SJCRH30 (cell line): ENCODE measurements at regions not wholly inside any gene's neighbourhood (a gene's known extent, or its start where the extent isn't known, plus 50 kb on each side); places are given as distances from the start of the nearest gene placed in this dataset.
"Not testable (repeated sequence)": the region's sequence is repeated elsewhere in the genome, so short reads cannot be mapped to it uniquely, and the experiment has no call there.

ENCODE experiments used
- DNase-seq, 2 experiments: peaks; one replicate each; pipeline ENCODE4 v3.0.0-alpha.2; 2015 to 2020
- H3K27ac ChIP-seq: fragments of 250-450 bp; sonication (Bioruptor Pico); 2 replicates; pipeline ENCODE4 v1.5.1; 2020; ENCODE audit warnings: mild to moderate bottlenecking, moderate library complexity
- H3K27me3 ChIP-seq: fragments of 250-450 bp; sonication (Bioruptor Pico); 2 replicates; pipeline ENCODE4 v1.5.1; 2020; ENCODE audit warnings: mild to moderate bottlenecking, moderate library complexity
- H3K36me3 ChIP-seq: fragments of 250-450 bp; sonication (Bioruptor Pico); 2 replicates; pipeline ENCODE4 v1.5.1; 2020; ENCODE audit warnings: mild to moderate bottlenecking, moderate library complexity
- H3K4me1 ChIP-seq: fragments of 250-450 bp; sonication (Bioruptor Pico); 2 replicates; pipeline ENCODE4 v1.5.1; 2020; ENCODE audit warnings: mild to moderate bottlenecking, moderate library complexity
- H3K4me3 ChIP-seq: fragments of 250-450 bp; sonication (Bioruptor Pico); 2 replicates; pipeline ENCODE4 v1.5.1; 2020; ENCODE audit warnings: mild to moderate bottlenecking, moderate library complexity
- H3K9me3 ChIP-seq: fragments of 250-450 bp; sonication (Bioruptor Pico); replicated peaks from 2 replicates; pipeline ENCODE4 v1.5.1; 2020; ENCODE audit warnings: mild to moderate bottlenecking, moderate library complexity

DNA sequence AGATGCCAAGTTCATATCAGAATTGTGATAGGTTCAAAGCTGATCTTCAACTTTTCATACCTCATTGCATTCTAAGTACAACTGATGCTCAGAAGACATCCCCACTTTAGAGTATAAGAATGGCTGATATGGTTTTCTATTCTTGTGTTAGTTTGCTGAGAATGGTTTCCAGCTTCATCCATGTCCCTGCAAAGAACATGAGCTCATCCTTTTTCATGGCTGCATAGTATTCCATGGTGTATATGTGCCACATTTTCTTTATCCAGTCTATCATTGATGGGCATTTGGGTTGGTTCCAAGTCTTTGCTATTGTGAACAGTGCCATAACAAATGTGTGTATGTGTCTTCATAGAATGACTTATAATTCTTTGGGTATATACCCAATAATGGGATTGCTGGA, 184.5 kb upstream of the RBM19 start:
- H3K27ac ChIP-seq: not testable (repeated sequence)

GRCh38 chr12:114141921-114142564, 175.9 kb upstream of the RBM19 start:
- H3K4me1 ChIP-seq: no peaks in the 10 kb centered on the region
- no peak for DNase-seq
- H3K27ac ChIP-seq: no peak overlapping the region
- H3K36me3 ChIP-seq: no peaks in the 10 kb centered on the region
- H3K27me3 ChIP-seq: no peaks in the 10 kb centered on the region
- H3K9me3 ChIP-seq: no peaks in the 10 kb centered on the region
- H3K4me3 ChIP-seq: no peak overlapping the region

More for the DNA sequence above, 184.5 kb upstream of the RBM19 start:
- DNase-seq, H3K36me3 ChIP-seq, H3K4me1 ChIP-seq, H3K4me3 ChIP-seq, H3K27me3 ChIP-seq, H3K9me3 ChIP-seq: not testable (repeated sequence)

- no peaks in the 10 kb centered on the region for H3K9me3 ChIP-seq
Observed at GRCh38 chr12:114140576-114140975, 174.5 kb upstream of the RBM19 start.

DNA sequence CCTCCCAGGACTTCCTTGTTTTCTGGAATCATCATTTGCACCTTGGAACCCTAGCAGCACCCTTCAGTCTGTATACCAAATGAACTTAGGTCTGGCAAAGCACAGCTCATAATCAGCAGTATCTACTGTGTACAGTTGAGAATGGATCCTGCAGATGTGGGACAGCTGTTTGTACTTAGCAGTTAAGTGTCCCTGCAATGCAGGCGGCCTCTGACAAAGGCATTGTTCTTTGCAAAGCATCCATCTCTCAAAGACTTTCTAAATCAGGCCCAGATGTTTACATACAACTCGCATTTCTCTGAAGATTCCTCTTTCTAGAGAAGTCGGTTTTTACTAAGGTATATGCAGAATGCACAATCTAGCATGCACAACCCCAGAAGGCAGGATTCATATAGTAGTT, 170.5 kb upstream of the RBM19 start:
- no peak overlapping the region for H3K27ac ChIP-seq
- no peak for DNase-seq
- H3K4me1 ChIP-seq: no peaks in the 10 kb centered on the region
- H3K9me3 ChIP-seq: no peaks in the 10 kb centered on the region
- H3K36me3 ChIP-seq: no peaks in the 10 kb centered on the region
- H3K27me3 ChIP-seq: no peaks in the 10 kb centered on the region
- H3K4me3 ChIP-seq: no peak overlapping the region

More at GRCh38 chr12:114140576-114140975, 174.5 kb upstream of the RBM19 start:
- peak in 1 of 2 experiments; percentile 4 for DNase-seq
- H3K4me3 ChIP-seq: no peak overlapping the region
- no peak overlapping the region for H3K27ac ChIP-seq
- H3K27me3 ChIP-seq: no peaks in the 10 kb centered on the region
- no peaks in the 10 kb centered on the region for H3K4me1 ChIP-seq
- H3K36me3 ChIP-seq: no peaks in the 10 kb centered on the region

DNA sequence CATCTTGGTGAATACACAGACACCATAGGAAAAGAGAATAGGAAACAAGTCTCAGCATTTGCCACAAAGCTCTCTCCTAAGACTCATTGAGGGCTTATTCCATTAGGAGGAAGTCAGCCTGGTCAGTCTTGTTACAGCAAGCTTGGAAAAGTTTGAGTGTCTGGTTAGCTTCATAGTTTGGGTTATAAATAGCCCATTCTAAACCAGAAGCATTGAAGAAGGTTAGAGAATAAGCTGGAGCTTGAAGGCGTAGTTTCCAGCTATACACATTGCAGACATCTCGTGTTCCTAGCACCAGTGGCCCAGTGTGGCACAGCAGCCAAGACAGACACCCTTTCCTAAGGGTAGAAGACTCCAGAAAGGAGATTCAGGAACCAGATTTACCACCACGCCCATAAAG, 168.8 kb upstream of the RBM19 start:
- H3K36me3 ChIP-seq: no peaks in the 10 kb centered on the region
- no peak overlapping the region for H3K27ac ChIP-seq
- H3K27me3 ChIP-seq: no peaks in the 10 kb centered on the region
- H3K4me3 ChIP-seq: no peak overlapping the region
- no peak for DNase-seq
- no peaks in the 10 kb centered on the region for H3K4me1 ChIP-seq
- H3K9me3 ChIP-seq: no peaks in the 10 kb centered on the region

DNA sequence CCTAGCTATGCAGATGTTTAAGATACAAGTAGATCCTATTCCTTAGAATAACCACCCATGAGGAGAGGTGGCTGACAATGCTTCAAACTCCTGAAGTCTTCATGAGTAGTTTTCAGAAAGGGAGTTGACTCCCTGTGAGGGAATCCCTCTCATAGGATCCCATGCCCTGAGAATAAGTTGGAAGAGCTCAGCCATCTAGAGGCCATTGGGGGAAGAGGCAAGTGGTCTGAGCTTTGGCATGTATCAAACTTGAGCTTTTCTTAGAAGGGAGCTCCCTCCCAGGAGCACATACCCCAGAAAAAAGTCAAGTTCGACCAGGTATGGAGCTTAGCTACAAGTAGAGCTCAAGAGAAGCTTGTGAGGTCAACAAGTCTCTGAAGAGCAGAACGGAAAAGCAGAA, 165.7 kb upstream of the RBM19 start:
- Histone ChIP-seq H3K9me3 (no peaks in the 10 kb centered on the region), H3K36me3 (no peaks in the 10 kb centered on the region), H3K27me3 (no peaks in the 10 kb centered on the region), H3K4me1 (no peaks in the 10 kb centered on the region), H3K4me3 (no peak overlapping the region), H3K27ac (no peak overlapping the region)
- DNase-seq: no peak

DNA sequence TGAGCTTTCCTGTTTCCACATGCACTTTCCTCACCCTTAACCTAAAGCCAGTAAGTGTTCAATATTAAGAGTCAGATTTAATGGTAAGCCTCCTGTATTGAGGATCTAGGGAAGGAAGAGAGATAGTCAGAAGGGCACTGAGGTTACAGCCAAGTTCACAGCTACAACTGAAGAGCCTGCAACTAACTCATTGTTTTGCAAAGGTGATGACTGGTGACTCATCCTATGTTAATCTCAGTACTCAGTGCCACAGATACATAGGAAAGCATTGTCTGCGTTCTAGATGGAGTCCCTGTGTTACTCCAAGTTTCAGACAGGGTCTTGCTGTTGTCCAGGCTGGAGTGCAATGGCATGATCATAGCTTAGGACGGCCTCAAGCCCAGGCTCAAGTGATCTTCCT, 157.0 kb upstream of the RBM19 start:
- no peaks in the 10 kb centered on the region for H3K36me3 ChIP-seq
- no peak overlapping the region for H3K27ac ChIP-seq
- no peaks in the 10 kb centered on the region for H3K4me1 ChIP-seq
- DNase-seq: no peak
- H3K4me3 ChIP-seq: no peak overlapping the region
- no peaks in the 10 kb centered on the region for H3K9me3 ChIP-seq
- H3K27me3 ChIP-seq: no peaks in the 10 kb centered on the region

DNA sequence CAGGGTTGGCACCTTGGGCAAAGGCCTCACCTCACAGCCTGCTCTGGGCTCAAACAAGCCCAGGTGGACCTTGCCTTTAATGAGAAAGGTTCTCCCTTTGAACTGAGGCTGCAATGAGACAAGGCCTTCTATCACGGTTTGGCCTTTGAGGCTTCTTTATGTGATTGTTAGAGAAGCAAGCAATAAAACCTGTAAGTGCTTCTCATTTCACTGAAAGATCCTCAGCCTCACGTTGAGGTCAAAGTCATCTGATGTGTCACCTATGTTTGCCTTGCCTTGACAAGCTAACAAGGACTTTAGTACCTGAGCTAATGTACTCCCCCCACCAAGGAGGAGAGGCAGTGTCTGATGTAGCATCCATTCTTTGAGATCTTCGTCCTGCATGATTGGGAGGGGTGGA, 155.9 kb upstream of the RBM19 start:
- Histone ChIP-seq H3K4me3 (no peak overlapping the region), H3K36me3 (no peaks in the 10 kb centered on the region), H3K27ac (no peak overlapping the region), H3K27me3 (no peaks in the 10 kb centered on the region), H3K4me1 (no peaks in the 10 kb centered on the region), H3K9me3 (no peaks in the 10 kb centered on the region)
- no peak for DNase-seq

GRCh38 chr12:114119316-114119715, 153.2 kb upstream of the RBM19 start:
- H3K9me3 ChIP-seq: no peaks in the 10 kb centered on the region
- no peaks in the 10 kb centered on the region for H3K27me3 ChIP-seq
- no peak overlapping the region for H3K27ac ChIP-seq
- H3K36me3 ChIP-seq: no peaks in the 10 kb centered on the region
- H3K4me3 ChIP-seq: no peak overlapping the region
- no peaks in the 10 kb centered on the region for H3K4me1 ChIP-seq
- no peak for DNase-seq

DNA sequence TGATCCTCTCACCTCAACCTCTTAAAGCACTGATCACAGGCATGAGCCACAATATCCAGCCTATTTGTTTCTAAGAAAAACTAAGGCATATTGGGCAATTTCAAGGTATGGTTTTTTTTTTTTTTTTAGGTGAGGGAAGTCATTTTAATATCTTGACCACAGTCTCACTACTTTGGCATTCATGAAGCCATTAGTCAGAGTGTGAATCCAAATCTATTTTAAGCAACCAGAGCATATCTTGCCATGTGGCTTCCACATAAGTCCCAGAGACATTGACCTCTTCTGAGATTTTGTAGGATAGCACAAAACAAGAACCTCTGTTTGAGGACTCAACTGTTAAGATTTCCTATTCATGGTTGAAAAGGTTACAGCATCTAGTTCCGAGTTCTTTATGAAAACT, 130.3 kb upstream of the RBM19 start:
- DNase-seq: no peak
- Histone ChIP-seq H3K9me3 (no peaks in the 10 kb centered on the region), H3K4me3 (no peak overlapping the region), H3K36me3 (no peaks in the 10 kb centered on the region), H3K27ac (no peak overlapping the region), H3K4me1 (no peaks in the 10 kb centered on the region), H3K27me3 (no peaks in the 10 kb centered on the region)

DNA sequence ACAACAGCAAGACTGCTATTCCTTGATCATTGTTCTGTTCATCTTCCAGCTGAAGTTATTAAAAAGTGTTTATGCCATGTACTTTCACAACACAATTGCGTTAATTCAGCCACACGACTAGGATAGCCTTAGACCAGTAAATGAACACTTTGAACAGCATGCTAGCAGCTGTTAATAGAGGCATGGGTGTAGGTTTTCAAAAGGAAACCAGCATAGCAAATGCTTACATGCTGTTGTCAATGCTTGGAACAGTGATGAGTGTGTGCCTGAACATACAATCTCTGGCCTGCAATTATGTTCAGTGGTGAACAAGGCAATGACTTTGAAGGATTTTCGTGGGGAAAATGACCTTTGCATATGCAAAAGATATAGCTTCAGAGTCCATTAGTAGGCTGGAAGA, 127.4 kb upstream of the RBM19 start:
- Histone ChIP-seq H3K27me3 (no peaks in the 10 kb centered on the region), H3K4me1 (no peaks in the 10 kb centered on the region), H3K9me3 (no peaks in the 10 kb centered on the region), H3K4me3 (no peak overlapping the region), H3K36me3 (no peaks in the 10 kb centered on the region), H3K27ac (no peak overlapping the region)
- DNase-seq: no peak

DNA sequence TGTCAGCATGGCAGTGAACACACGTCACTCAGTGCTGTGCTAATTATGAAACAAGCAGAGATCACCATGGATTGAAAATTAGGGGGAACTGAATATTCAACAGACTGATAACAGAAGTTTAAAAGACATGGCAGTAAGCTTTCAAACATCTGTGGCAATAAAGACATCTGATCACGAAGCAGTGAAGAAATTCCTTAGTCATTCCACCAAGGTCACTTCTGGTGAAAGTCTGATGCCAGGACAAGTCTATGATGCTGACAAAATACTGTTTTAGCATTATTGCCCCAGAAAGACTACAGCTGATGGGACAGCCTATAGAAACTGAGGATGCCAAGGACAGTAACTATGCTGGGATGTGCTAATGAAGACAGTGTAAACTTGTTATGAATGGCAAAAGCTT, 126.9 kb upstream of the RBM19 start:
- no peaks in the 10 kb centered on the region for H3K4me1 ChIP-seq
- no peaks in the 10 kb centered on the region for H3K36me3 ChIP-seq
- no peaks in the 10 kb centered on the region for H3K27me3 ChIP-seq
- H3K4me3 ChIP-seq: no peak overlapping the region
- no peaks in the 10 kb centered on the region for H3K9me3 ChIP-seq
- H3K27ac ChIP-seq: no peak overlapping the region
- DNase-seq: no peak

DNA sequence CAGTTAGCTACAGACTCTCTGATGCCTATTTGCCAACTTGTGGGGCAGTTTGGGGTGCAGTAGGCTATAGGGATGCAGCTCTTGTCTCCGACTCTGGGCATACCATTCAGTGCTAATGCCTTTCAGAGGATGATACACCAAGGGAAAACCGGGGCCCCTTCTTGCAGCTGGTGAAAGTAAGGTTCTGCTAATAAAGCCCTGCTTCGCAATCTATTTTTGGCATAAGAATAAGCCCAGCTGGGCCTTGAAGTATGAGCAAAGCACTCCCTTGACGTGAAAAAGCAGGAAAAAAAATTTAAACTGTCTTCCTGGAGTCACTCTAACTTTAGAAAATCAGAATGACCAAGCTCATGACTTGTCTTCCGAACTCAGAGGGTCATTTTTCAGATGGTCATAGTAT, 124.1 kb upstream of the RBM19 start:
- Histone ChIP-seq H3K4me3 (no peak overlapping the region), H3K36me3 (no peaks in the 10 kb centered on the region), H3K4me1 (no peaks in the 10 kb centered on the region), H3K27me3 (no peaks in the 10 kb centered on the region), H3K27ac (no peak overlapping the region), H3K9me3 (no peaks in the 10 kb centered on the region)
- DNase-seq: no peak

- no peak for DNase-seq
Observed at GRCh38 chr12:114073076-114073475, 107.0 kb upstream of the RBM19 start.

GRCh38 chr12:114069507-114069906, 103.4 kb upstream of the RBM19 start:
- Histone ChIP-seq H3K4me1 (no peaks in the 10 kb centered on the region), H3K36me3 (no peaks in the 10 kb centered on the region), H3K27ac (no peak overlapping the region), H3K27me3 (no peaks in the 10 kb centered on the region; the same call in 1 of the 2 replicates), H3K9me3 (no peaks in the 10 kb centered on the region), H3K4me3 (no peak overlapping the region)
- no peak for DNase-seq

More at GRCh38 chr12:114073076-114073475, 107.0 kb upstream of the RBM19 start:
- Histone ChIP-seq H3K27ac (no peak overlapping the region), H3K27me3 (peaks cover 3% of the 10 kb centered on the region; the same call in 1 of the 2 replicates), H3K4me1 (no peaks in the 10 kb centered on the region), H3K9me3 (no peaks in the 10 kb centered on the region), H3K36me3 (no peaks in the 10 kb centered on the region), H3K4me3 (no peak overlapping the region)

- Histone ChIP-seq H3K4me1 (no peaks in the 10 kb centered on the region), H3K27me3 (no peaks in the 10 kb centered on the region; the same call in 1 of the 2 replicates), H3K27ac (no peak overlapping the region), H3K36me3 (no peaks in the 10 kb centered on the region), H3K4me3 (no peak overlapping the region), H3K9me3 (no peaks in the 10 kb centered on the region)
- DNase-seq: no peak
Observed at GRCh38 chr12:114064497-114064896, 98.4 kb upstream of the RBM19 start.
